ENCODE measurements at regions not wholly inside any gene's neighbourhood (a gene's known extent, or its start where the extent isn't known, plus 50 kb on each side); places are given as distances from the start of the nearest gene placed in this dataset.

DNA sequence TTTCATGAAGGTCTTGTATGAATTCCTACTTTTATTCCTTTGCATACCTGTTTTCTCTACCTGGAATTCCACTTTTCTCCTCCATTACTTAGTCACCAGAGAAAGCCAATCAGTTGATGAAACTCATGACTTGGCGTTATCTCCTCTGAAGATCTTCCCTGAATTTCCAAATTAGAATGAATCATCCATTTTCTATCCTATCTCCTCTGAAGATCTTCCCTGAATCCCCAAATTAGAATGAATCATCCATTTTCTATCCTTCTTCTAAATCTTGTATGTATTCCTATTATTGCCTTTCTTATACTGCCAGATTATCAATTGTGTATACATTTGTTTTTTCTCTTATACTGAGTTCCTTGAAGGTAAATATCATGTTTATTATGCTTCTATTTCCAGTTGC is 440.4 kb downstream of the CCDC85A start:
- peak; percentile 17 for DNase-seq

DNA sequence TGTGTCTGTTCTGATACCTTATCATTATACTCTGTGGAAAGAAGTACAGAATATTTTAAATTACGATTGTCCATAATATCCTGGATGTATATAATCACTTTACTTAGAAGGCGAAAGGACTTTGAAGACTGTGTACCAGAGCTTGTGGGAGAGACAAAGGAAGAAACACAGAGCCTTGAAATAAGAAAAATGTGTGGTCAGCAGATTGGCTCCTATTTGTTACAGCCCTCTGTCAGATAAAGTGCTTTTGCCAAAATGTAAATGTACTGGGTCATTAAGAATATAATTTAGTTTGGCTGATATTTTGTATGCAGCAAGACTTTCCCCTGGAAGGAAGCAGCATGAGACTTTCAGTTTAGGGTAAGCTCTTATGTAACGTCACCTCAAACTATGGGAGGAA is 443.1 kb downstream of the CCDC85A start:
- DNase-seq, result no peak

DNA sequence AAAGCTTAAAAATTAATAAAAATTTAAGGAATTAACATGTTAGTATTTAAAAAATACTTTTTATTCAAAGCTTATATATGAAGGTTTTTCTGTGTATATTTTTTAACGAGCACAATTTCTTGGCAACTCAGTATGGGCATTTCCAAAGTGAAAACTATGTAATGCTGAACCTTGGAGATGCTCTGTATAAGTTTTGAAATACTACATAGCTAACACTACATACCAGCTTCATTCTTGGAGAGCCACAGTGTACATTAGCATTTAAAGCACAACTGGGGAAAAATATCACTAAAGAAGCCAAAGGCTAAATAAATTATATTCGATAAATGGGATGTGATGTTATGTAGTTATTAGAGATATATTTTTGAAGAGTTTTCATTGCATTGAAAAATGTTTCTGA is 446.5 kb downstream of the CCDC85A start:
- no peak for DNase-seq

DNA sequence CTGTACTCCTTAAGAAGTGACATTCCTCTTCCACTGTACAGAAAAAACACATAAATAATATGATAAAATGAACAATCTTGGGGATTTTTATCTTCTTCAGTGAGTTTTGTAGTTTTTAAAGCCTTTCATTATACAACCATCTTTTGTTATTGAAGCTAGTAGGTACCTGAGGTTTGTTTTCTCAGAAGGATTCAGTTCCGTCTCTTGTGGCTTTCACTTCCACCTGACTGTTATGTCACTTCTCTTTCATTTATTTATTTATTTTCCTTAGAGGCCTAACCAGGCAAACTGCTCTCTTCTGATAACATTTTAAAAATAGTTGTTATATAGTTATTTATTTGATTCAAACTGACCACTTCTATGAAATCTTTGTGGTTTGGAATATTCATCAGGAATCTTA is 464.2 kb downstream of the CCDC85A start:
- no peak for DNase-seq

- no peak for DNase-seq
These were observed 465.0 kb downstream of the CCDC85A start for GRCh38 chr2:56648802-56649201.

GRCh38 chr2:56654936-56655335 is 471.1 kb downstream of the CCDC85A start:
- DNase-seq, result no peak

DNA sequence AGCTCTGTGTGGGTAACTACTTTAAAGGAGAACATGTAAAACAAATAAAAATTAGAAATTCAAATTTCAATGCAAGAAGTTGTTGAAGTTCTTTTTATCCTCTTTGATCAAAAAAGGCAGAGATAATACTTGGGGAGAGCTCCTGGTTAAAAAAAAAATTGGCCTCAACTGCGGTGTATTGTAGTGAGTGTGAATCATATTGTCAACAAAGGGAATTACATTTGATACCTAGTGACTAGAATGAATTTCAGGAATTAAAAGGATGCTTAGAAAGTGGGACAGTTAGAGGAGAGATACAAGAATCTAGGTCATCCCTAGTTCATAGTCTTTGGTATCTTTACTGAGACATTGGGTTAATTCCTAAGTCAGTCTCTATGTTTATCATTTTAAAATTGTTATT is 473.0 kb downstream of the CCDC85A start:
- no peak for DNase-seq

DNA sequence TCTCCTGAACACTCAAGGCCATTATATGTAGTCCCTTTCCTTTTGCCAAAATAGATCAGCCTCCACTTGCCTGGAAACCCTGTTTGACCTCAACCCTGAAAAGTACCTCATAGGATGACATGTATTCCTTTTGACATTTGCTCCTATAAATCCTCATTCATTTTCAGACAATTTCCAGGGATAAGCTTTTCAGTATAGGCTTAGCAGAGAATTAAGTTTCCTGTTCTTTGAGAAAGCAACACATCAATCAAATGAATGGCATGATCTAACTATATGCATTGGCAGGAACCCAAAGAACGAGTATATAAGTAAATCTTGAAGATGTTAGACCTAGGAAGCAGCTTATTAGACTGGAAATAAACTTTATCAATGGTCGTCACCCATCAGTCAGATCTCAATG is 483.0 kb downstream of the CCDC85A start:
- DNase-seq, result no peak

GRCh38 chr2:56671973-56672569 is 488.3 kb downstream of the CCDC85A start:
- no peak for DNase-seq

DNA sequence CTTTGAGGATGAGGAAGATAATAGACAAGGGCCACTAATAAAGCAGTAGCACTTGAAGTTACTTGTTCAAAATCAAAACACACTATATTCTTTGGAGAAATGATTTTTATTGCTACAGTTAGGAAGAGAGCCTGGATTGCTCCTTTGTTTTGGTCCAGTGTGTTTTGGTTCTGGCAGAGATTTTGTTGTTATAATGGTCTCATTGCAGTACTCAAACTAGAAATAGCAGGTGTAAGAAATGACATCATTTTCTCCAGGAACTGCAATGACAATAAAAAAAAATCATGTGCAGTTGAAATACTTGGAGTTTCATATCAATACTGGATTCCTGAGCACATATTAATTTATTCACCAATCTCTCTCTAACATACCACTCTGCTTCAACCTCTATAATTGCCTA is 490.3 kb downstream of the CCDC85A start:
- DNase-seq, result no peak

- DNase-seq, result no peak
These were observed 493.2 kb downstream of the CCDC85A start for GRCh38 chr2:56676966-56677365.

- DNase-seq, result peak; percentile 90
These were observed 497.3 kb downstream of the CCDC85A start for GRCh38 chr2:56680971-56681631.

GRCh38 chr2:56681659-56682396 is 498.0 kb downstream of the CCDC85A start:
- peak; percentile 84 for DNase-seq

GRCh38 chr2:56682397-56682760 is 498.6 kb downstream of the CCDC85A start:
- DNase-seq, result peak; percentile 45

- no peak for DNase-seq
These were observed 500.5 kb downstream of the CCDC85A start for GRCh38 chr2:56684327-56684726.

DNA sequence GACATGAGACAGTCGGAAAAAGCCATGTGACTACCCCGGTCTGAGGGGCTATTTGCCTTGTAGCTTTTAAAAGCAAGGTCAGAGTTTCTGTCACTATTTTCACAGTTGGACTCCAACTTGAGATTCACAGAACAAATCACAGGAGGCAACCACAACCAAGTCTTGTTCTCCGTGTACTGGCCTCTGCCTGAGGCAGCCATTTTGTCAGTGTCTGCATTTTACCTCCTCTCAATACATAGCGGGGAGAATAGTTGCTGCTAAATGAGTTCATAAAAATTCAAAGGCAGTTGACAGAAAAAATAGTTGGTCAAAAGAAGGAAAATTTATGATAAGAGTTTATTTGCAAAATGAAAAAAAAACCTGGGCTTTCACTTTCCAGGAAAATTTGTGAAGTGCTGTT is 501.4 kb downstream of the CCDC85A start:
- DNase-seq, result no peak

GRCh38 chr2:56687169-56687568 is 503.4 kb downstream of the CCDC85A start:
- peak; percentile 86 for DNase-seq

GRCh38 chr2:56688661-56689060 is 504.9 kb downstream of the CCDC85A start:
- no peak for DNase-seq

DNA sequence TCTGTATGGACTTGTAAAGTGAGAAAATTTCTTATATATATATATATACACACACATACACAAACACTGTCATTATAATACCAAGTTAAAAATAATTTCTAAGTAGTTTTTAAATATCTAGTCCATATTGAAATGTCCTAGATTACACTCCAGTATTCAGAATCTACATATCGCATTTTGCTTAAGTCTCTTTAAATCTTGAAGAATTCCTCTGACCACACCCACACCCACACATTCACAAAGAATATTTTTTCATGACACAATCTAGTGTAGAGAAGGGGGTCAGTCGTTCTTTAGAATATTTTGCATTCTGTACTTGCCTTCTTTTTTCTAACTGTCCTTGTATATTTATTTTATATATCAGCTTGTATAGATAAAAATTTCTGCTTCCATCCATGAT is 509.7 kb downstream of the CCDC85A start:
- no peak for DNase-seq

DNA sequence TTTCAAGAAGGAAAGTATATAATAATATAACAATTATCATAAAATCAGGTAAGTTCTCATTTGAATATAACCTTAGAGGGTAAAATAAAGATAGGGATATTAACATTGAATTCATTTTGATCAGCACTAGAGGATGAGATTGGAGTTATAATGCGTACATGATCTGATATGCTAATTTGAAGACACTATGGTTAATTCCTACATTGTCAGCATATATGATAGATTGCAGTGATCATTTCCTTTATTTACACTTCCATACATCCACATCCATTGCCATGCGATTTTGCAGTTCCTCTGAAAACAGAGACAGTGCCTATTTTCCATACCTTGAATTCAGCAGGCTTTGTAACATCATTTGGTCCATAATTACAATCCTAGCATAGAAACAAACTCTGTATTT is 519.2 kb downstream of the CCDC85A start:
- no peak for DNase-seq

GRCh38 chr2:56705713-56706112 is 521.9 kb downstream of the CCDC85A start:
- no peak for DNase-seq

DNA sequence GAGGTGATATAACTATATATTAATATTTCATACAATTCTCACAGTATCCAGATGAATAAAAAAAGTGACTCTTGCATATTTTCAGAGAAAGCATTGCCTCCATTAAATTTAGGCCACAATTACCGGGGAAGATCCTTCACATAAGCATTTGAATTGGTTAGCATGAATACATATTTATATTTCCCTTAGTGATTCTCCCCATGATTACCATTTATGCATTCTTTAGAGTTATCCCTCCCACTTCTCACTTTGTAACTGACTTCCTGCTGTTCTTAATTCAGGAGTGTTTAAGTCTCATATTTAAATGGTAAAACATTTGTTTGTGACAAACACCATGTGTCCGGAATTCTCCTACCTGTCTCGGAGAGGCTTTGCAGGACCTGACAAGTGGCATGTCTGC is 523.4 kb downstream of the CCDC85A start:
- DNase-seq, result no peak

DNA sequence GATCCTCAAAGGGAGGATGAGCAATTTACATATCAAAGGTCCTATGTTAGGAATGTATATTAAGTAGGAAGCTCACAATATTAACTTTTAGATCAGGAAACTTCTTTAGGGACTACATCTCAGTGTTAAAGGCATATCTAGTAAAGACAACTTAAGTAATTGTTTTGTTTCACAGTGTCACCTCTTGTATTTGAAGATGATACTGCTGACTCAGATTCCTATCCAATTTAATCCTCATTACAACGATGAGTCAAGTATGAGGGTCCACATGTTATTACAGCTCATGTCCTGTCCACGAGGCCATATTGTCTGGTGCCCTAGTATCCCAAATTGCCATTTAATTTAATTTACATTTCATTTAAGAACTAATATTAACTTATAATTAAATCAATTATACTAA is 523.9 kb downstream of the CCDC85A start:
- no peak for DNase-seq

DNA sequence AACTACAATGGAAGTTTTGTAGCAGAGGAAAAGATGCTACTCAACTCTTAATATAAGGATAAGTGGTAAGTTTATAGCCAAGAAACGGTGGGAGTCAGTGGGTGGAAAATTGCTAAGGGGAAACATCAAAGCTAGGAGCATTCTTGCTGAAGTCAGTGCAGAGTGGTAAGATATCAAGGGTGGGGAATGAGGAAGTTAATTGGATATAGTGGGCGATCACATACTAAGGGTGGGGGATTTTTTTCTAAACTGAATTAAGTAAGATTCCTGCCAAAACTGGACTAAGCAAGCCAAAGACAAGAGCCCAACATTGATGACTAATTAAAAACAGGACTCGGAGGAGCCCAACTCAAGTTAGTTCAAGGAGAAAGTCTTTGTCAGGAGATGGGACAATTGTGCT is 525.4 kb downstream of the CCDC85A start:
- no peak for DNase-seq
